HG03565 (cell line): ENCODE measurements at regions not wholly inside any gene's neighbourhood (a gene's known extent, or its start where the extent isn't known, plus 50 kb on each side); places are given as distances from the start of the nearest gene placed in this dataset.

Source experiments
- ATAC-seq: cut with Tn5 transposase; IDR thresholded peaks from one replicate; pipeline ENCODE4 v1.9.1; 2021; ENCODE audit warnings: mild to moderate bottlenecking, moderate library complexity; ENCODE audit not compliant: unreplicated experiment

- no peak for ATAC-seq
These were observed 200.6 kb upstream of the POU2AF2 start for GRCh38 chr11:111044751-111045406.

- ATAC-seq = no peak
These were observed 205.5 kb upstream of the POU2AF2 start for GRCh38 chr11:111039982-111040381.

- no peak for ATAC-seq
These were observed 209.8 kb upstream of the POU2AF2 start for GRCh38 chr11:111035746-111036145.

- ATAC-seq = no peak
These were observed 219.3 kb upstream of the POU2AF2 start for GRCh38 chr11:111026241-111026640.

GRCh38 chr11:111021131-111021530, 224.4 kb upstream of the POU2AF2 start:
- no peak for ATAC-seq

GRCh38 chr11:111019871-111020670, 225.5 kb upstream of the POU2AF2 start:
- ATAC-seq = no peak

- ATAC-seq = no peak
These were observed 226.1 kb upstream of the POU2AF2 start for GRCh38 chr11:111019451-111019850.

- ATAC-seq = no peak
These were observed 227.0 kb upstream of the POU2AF2 start for GRCh38 chr11:111018566-111018965.

- no peak for ATAC-seq
These were observed 233.0 kb upstream of the POU2AF2 start for GRCh38 chr11:111012491-111012890.

- ATAC-seq = no peak
These were observed 234.3 kb upstream of the POU2AF2 start for GRCh38 chr11:111011275-111011594.

- ATAC-seq = no peak
These were observed 234.9 kb upstream of the POU2AF2 start for GRCh38 chr11:111010391-111011274.

GRCh38 chr11:111006227-111006626, 239.3 kb upstream of the POU2AF2 start:
- no peak for ATAC-seq

GRCh38 chr11:111001986-111002611, 243.4 kb upstream of the POU2AF2 start:
- ATAC-seq = no peak

GRCh38 chr11:111001081-111001430, 244.5 kb upstream of the POU2AF2 start:
- ATAC-seq = no peak

GRCh38 chr11:111000400-111001080, 245.0 kb upstream of the POU2AF2 start:
- no peak for ATAC-seq

- no peak for ATAC-seq
These were observed 253.0 kb upstream of the POU2AF2 start for GRCh38 chr11:110992481-110992880.

- no peak for ATAC-seq
These were observed 253.7 kb upstream of the POU2AF2 start for GRCh38 chr11:110991661-110992355.

GRCh38 chr11:110990311-110990710, 255.2 kb upstream of the POU2AF2 start:
- ATAC-seq = no peak

- no peak for ATAC-seq
These were observed 255.9 kb upstream of the POU2AF2 start for GRCh38 chr11:110989428-110990133.
